ENCODE measurements at regions not wholly inside any gene's neighbourhood (a gene's known extent, or its start where the extent isn't known, plus 50 kb on each side); places are given as distances from the start of the nearest gene placed in this dataset.

DNA sequence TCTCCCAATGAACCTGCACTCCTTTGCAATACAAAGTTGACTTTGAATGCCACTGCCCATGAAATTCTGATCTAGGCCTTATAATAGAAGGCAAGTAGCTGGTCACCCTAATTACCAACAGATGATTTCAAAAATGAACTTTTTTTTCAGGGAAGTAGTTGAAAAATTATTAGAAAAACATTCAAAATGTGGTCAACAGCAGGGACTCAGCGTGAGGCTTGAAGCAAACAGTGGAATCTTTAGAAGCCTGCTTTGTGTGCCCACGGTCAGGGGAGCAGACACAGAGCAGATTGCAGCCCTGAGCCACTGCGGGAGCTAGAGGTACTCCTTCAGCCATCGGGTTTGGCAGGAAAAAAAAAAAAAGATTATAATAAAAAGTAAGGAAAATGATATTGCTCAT lies 87.1 kb upstream of the HEY2 start:
- DNase-seq = no peak

DNA sequence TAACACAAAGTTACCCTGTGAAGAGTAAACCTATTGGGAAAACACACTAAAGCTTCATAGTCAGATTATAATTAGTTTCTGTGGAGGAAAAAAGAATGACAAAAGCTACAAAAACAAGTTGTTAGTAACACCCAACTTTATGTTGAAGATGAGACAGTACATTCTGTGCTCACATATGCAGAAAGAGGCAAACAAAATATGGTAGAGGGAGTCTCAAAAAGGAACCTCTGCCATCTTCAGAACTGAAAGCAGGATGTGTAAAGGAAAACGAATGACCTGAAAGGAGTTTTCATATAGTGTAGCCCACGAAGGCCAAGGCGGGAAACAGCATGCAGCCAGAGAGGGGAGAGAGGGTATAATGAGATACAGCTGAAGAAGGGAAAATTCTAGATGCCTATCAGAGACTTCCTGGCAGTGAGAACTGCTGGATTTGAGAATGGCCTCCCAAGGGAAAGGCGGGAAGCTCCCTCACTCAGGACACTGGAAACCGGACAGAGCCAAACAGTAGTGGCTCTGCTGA lies 84.1 kb upstream of the HEY2 start:
- no peak for DNase-seq

DNA sequence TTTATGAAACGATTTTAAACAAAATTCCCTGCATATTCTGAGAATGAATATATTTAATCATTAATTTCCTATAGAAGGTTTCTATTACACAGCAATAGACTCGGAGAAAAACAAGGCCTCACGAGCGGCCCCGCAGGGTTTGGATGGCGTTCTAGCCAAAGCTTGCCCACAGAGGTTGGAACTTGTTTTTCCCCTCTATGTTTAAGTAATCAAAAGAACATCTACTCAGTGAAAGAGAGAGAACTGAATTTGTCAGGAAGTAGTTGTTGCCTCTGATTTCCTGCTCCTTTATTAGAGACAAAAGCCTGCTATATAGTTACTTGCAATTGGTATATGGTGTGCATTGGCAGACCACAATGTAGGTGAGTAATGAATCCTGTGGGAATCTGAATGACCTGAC lies 82.1 kb upstream of the HEY2 start:
- no peak for DNase-seq

DNA sequence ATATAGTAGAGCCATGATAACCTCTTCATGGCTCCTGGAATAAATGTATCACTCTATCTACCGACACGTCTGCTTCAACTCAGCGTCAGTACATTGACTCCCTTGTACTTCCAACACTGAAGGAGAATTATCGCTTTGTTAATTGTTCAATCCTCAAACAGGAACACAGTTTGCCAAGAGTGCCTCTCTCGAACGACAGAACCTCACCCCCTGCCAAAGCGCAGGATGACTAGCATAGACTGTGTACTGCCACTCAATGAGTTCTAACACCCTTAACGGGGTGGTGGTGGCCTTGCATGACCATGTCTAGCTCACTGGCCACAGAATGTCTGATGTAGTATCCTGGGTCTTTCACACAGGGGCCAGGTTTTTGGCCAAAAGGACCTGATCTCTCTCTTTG lies 81.4 kb upstream of the HEY2 start:
- DNase-seq = no peak

DNA sequence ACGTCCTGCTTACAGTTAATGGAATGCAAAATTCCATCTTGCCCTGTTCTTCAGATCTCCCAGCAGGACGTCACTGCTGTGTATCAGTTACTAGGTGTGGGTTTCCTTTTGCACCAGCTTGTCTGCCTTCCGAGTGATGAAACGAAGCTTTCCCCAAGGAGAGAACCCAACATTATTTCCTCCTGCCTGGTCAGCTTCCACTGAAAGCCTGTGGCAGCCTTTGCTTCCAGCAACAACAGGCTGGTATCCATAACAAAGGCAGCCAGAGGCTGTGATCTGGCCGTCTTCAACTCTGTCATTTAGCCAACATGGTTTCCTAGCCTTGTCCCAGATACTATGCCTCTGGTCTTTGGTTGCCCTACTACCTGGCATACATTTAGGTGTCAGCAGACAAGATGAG lies 78.9 kb upstream of the HEY2 start:
- DNase-seq = no peak

DNA sequence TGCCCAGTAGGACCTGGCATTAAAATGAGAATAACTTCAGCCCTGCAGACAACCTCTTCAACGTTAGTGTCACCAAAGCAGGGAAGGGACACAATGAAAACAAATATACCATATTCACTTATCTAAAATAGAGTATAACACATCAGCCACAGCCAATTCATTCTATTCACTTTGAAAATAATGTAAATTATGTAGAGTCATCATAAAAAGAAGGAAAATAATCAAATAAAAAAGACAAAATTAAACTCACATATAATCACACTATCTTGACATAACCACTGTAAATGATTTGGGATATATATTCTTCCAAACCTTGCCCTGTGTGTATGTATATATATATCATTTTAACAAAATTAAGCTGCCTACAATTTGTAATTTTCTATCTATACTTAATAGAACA lies 78.1 kb upstream of the HEY2 start:
- no peak for DNase-seq

DNA sequence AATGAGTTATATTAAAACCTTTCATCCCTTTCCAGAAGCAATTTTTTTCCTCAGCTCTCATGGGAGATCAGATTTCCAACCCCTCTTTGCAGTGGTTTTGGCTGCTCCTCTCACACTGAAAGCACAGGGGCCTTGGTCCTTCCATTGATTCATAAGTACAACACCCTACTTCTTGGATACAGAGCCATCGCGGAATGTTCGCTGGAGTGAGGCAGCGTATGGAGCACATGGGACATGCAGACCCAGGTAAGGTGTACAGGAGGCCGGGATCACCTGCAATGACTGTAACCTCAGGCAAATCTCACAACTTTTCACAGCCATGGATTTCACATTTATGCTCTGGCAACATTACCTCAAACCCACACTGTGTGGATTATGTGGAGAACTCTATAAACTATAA lies 75.2 kb upstream of the HEY2 start:
- no peak for DNase-seq

DNA sequence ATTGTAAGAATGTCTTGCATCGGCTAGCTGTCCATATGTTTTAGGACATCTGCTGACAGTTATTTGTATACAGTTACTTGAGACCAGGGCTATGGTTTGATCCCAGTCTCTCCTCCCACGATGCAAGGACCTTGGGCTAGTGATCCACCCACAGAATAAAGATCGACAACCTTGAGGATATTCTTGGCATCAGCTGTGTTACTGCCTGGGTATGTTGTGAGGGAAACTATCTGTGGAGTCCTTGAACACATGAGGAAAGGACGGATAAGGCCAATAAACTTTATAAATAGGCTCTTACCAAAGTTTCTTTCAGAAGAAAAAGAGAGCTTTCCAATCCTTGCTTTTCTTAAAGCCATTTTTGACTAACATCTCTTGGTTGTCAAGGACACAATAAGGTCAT lies 70.8 kb upstream of the HEY2 start:
- DNase-seq = no peak

DNA sequence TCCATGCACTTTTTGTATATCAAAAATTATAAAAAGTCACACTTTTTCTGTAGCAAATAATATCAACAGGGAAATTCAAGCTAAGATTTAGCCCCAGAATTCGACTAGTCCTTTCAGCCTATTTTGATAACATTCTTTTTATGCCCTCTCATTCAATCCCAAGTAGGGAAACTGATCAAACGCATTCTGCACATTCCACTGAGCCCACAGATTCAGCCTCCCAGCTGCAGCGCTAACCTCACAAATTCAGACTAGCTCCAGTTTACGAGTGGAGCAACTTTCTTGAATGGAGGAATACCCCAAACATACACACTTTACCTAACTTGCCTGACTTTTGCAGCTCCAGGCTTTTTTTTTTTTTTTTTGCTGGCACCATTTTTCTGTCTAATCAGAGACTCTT lies 70.3 kb upstream of the HEY2 start:
- DNase-seq = no peak

DNA sequence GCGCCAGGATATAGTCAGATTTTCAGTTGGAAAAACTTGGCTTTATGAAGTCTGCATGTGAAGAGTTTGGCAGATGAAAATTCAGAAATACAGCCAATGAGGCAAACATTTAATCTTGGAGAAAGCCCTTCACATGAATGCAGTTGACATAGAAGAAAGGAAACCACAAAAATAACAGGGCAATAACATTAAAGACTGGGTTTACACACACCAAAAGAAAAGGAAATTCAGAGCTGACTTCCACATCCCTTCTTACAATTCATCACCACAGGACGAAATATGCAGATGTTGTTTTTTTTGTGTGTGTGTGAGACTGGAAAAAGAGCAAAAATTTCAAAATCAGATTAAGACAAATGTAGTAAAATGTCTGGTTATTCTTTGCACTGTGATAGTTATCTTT lies 69.8 kb upstream of the HEY2 start:
- DNase-seq = no peak

DNA sequence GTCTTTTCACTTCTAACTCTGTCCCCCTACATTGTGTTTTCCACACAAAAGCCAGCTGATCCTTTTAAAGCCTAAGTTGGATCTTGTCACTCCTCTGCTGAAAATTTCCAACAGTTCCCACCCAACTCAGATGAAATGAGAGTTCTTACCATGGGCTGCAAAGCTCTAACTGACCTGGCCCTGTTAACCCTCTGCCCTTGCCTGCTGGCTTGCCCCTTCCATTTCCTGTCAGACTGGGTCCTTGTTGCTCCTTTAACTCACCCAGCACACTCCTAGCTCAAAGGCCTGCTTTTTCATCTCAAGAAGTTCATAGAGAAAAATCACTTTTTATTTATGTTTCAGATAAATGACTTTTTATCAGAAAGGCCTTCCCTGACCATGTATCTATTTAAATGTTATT lies 66.5 kb upstream of the HEY2 start:
- no peak for DNase-seq

DNA sequence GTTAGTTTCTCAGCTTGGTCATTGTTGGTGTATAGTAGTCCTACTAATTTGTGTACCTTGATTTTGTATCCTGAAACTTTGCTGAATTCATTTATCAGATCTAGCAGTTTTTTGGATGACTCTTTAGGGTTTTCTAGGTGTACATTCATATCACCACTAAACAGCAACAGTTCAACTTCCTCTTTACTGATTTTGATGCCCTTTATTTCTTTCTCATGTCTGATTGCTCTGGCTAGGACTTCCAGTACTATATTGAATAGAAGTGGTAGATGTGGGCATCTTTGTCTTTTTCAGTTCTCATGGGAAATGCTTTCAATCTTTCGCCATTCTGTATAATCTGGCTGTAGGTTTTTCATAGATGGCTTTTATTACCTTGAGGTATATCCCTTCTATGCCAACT lies 61.3 kb upstream of the HEY2 start:
- DNase-seq = no peak

DNA sequence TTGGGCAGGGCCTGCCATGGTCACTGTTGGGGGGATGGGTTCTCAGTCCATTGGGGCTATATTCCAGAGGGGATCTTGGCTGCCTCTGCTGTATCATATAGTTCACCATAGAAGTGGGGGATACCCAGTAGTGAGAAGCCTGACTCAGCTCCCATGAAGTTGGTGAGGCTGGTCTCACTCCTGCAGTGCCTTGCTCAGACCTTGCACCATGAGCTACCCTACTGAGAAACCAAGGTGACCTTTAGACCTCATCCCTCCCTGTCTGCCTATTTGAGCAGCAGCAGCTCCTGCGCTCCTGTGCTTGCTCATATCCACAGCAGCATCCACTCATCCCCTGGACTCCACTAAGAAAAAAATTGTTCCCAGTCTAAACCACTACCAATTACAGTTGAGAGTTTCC lies 56.0 kb upstream of the HEY2 start:
- DNase-seq = no peak

DNA sequence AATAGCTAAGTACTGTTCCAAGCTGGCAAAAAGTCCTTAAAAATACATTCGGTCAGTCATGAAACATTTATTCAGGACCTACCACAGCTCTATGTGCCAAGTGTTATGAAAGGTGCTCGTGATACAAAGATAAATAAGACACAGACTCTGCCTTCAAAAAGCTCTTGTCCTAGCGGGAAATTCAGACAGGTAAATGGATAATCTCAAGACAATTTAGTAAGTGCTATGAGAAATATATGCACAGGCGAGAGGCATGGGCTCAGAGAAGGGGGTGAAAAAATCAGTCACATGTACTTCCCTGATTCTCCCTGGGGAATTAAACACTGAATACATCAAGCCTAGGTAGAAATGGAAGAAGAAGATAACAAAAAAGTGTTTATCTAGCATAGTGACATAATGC lies 49.8 kb upstream of the HEY2 start:
- no peak for DNase-seq
